H1 (cell line): ENCODE measurements at regions not wholly inside any gene's neighbourhood (a gene's known extent, or its start where the extent isn't known, plus 50 kb on each side); places are given as distances from the start of the nearest gene placed in this dataset.

ENCODE experiments used
- CBX5 ChIP-seq: fragments of 300-800, 300-1000 bp; sonication (generic); IDR thresholded peaks from 2 replicates; pipeline ENCODE4 v1.7.1; 2016; ENCODE audit warnings: antibody characterized with exemption, low read length, low read depth
- GABPA ChIP-seq: IDR thresholded peaks from 2 replicates; pipeline ENCODE4 v1.6.1; 2011; ENCODE audit warnings: mild to moderate bottlenecking, low read length, moderate library complexity, borderline replicate concordance; ENCODE audit not compliant: insufficient read depth
- POLR2A ChIP-seq, 2 experiments: IDR thresholded peaks; 1 replicate in 1 of 2; 2 replicates in 1 of 2; pipeline ENCODE4 v1.6.1; 2011; ENCODE audit warnings: low read depth in 2 of 2, low read length in 2 of 2, mild to moderate bottlenecking in 2 of 2; ENCODE audit errors: control extremely low read depth in 1 of 2

DNA sequence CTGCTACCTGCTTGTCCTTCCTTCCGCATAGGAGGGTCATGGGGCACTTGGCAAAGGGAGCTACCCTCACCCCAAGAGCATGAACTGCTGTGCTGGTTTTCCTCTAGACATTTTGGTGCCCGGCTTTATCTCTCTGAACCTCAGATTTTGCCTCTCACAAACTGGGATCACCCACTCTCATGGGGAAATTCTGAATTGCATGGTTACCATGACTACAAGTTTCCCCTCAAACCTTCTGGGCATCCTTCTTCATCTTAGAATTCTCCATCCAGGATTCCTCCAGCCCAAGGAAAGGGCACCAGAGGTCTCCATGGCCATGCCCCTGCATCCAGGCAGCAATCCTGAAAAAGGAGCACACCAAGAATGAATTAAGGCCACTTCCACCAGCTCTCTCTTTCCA, 180.1 kb upstream of the NECTIN1 start:
- no peak for TF ChIP-seq CBX5
- TF ChIP-seq POLR2A (IDR thresholded peaks at IDR 0.05; ENCODE audit: control extremely low read depth in 1 of 2, low read depth in 2 of 2, low read length in 2 of 2): no peak
- TF ChIP-seq GABPA: no peak
